ENCODE measurements at regions not wholly inside any gene's neighbourhood (a gene's known extent, or its start where the extent isn't known, plus 50 kb on each side); places are given as distances from the start of the nearest gene placed in this dataset.

GRCh38 chr10:20957744-20958143 lies 60.6 kb upstream of the NEBL start:
- Histone ChIP-seq H3K9ac (ENCODE audit: control insufficient read depth, extremely low read depth, insufficient read depth, low read length) (no peak overlapping the region), H3K27me3 (ENCODE audit: control insufficient read depth, extremely low read depth, insufficient read depth, low read length) (no peaks in the 10 kb centered on the region), H4K20me1 (ENCODE audit: control insufficient read depth, extremely low read depth, insufficient read depth, low read length) (no peaks in the 10 kb centered on the region), H3K4me3 (ENCODE audit: control insufficient read depth in 2 of 3, extremely low read depth in 1 of 3, insufficient read depth in 2 of 3, low read depth in 1 of 3, low read length in 3 of 3) (no peak overlapping the region), H3K4me1 (ENCODE audit: control insufficient read depth, extremely low read depth, insufficient read depth, low read length) (no peaks in the 10 kb centered on the region), H3K27ac (ENCODE audit: control insufficient read depth, insufficient read depth, low read length) (no peak overlapping the region), H3K4me2 (ENCODE audit: control insufficient read depth, extremely low read depth, insufficient read depth, low read depth, low read length) (no peak overlapping the region), H3K9me3 (ENCODE audit: control insufficient read depth, low read depth, low read length) (no peaks in the 10 kb centered on the region), H3K36me3 (ENCODE audit: control insufficient read depth in 2 of 2, extremely low read depth in 1 of 2, insufficient read depth in 2 of 2, low read length in 2 of 2) (no peaks in the 10 kb centered on the region), H3K9me1 (ENCODE audit: control insufficient read depth, extremely low read depth, insufficient read depth, low read length) (no peaks in the 10 kb centered on the region), H3K79me2 (ENCODE audit: control insufficient read depth, insufficient read depth, low read length) (no peaks in the 10 kb centered on the region), H2AFZ (ENCODE audit: control insufficient read depth, low read length) (no peak overlapping the region)
- dilution Hi-C loops (cut with MboI; ENCODE audit: extremely low pct_ligation_motif_present, low sequenced_read_pairs) = no loop called here
- DNase-seq (ENCODE audit: low read depth, low spot score) = no peak
- no peak for FAIRE-seq
- no peak for TF ChIP-seq CTCF (optimal IDR thresholded peaks at IDR 0.05 in 1 of 3, IDR thresholded peaks at IDR 0.05 in 1 of 3, conservative IDR thresholded peaks at IDR 0.05 in 1 of 3; ENCODE audit: extremely low read depth in 1 of 3, insufficient read depth in 2 of 3, low read length in 3 of 3)

- H3K27ac ChIP-seq (ENCODE audit: control insufficient read depth, insufficient read depth, low read length) = no peak overlapping the region
- no peak for DNase-seq (ENCODE audit: low read depth, low spot score)
- no peak overlapping the region for H2AFZ ChIP-seq (ENCODE audit: control insufficient read depth, low read length)
- no peaks in the 10 kb centered on the region for H3K9me3 ChIP-seq (ENCODE audit: control insufficient read depth, low read depth, low read length)
- no peaks in the 10 kb centered on the region for H3K4me1 ChIP-seq (ENCODE audit: control insufficient read depth, extremely low read depth, insufficient read depth, low read length)
- H4K20me1 ChIP-seq (ENCODE audit: control insufficient read depth, extremely low read depth, insufficient read depth, low read length) = no peaks in the 10 kb centered on the region
- H3K36me3 ChIP-seq (ENCODE audit: control insufficient read depth in 2 of 2, extremely low read depth in 1 of 2, insufficient read depth in 2 of 2, low read length in 2 of 2) = no peaks in the 10 kb centered on the region
- no peak overlapping the region for H3K4me2 ChIP-seq (ENCODE audit: control insufficient read depth, extremely low read depth, insufficient read depth, low read depth, low read length)
- no peak for TF ChIP-seq CTCF (optimal IDR thresholded peaks at IDR 0.05 in 1 of 3, IDR thresholded peaks at IDR 0.05 in 1 of 3, conservative IDR thresholded peaks at IDR 0.05 in 1 of 3; ENCODE audit: extremely low read depth in 1 of 3, insufficient read depth in 2 of 3, low read length in 3 of 3)
- no peak for TF ChIP-seq EZH2 (IDR thresholded peaks at IDR 0.05; ENCODE audit: low read length)
- no peak overlapping the region for H3K9ac ChIP-seq (ENCODE audit: control insufficient read depth, extremely low read depth, insufficient read depth, low read length)
- FAIRE-seq = no peak
- dilution Hi-C loops (cut with MboI; ENCODE audit: extremely low pct_ligation_motif_present, low sequenced_read_pairs) = no loop called here
- H3K27me3 ChIP-seq (ENCODE audit: control insufficient read depth, extremely low read depth, insufficient read depth, low read length) = no peaks in the 10 kb centered on the region
- no peaks in the 10 kb centered on the region for H3K79me2 ChIP-seq (ENCODE audit: control insufficient read depth, insufficient read depth, low read length)
- H3K4me3 ChIP-seq (ENCODE audit: control insufficient read depth in 2 of 3, extremely low read depth in 1 of 3, insufficient read depth in 2 of 3, low read depth in 1 of 3, low read length in 3 of 3) = no peak overlapping the region
- H3K9me1 ChIP-seq (ENCODE audit: control insufficient read depth, extremely low read depth, insufficient read depth, low read length) = no peaks in the 10 kb centered on the region
Observed at GRCh38 chr10:20956843-20957242, 59.7 kb upstream of the NEBL start.

All from keratinocyte (primary cell).